NCI-H446 treated with DMSO at 0.1 percent for 48 hours (cell line): ENCODE measurements at regions not wholly inside any gene's neighbourhood (a gene's known extent, or its start where the extent isn't known, plus 50 kb on each side); places are given as distances from the start of the nearest gene placed in this dataset.

Source experiments
- DNase-seq: peaks from one replicate; lab custom pipeline; 2025; lab: John Stamatoyannopoulos, UW

DNA sequence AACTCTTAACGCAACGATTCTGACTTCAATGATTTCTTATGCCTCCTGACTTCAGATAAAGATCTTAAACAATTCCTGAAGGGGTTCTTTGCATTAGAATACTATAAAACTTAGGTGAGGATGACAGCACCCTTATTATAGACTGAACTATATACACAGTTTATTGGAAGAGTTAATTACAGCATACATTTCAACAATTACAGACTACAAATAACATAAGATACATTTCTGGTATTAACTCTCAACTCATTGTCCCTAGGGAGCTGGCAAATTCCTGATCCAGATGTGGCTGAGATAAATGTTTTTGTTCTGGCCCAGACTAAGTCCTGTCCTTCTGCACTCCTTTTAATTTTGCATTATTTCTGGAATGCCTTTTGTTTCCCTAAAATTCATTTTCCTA, 155.5 kb upstream of the TMC3 start:
- DNase-seq = no peak

DNA sequence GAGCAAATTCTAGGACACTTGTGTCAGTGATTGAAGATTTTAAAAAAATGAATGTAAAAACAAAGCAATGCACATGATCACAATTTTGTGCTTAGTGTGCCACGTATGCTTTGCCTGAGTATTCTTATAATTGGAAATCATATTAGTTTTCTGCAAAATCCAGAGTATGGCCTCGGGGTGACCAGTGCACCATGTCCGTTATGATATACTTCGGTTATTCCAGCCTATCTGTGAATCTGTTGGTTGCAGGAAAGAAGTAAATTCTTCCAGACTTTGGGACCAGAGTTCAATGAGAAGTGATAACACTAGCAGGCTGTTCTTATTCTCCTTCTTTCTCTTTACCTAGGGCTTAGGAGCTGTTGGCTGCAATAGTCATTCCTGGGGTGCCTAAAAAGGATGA, 152.0 kb upstream of the TMC3 start:
- DNase-seq = no peak

GRCh38 chr15:81524496-81524895, 150.5 kb upstream of the TMC3 start:
- DNase-seq = no peak

DNA sequence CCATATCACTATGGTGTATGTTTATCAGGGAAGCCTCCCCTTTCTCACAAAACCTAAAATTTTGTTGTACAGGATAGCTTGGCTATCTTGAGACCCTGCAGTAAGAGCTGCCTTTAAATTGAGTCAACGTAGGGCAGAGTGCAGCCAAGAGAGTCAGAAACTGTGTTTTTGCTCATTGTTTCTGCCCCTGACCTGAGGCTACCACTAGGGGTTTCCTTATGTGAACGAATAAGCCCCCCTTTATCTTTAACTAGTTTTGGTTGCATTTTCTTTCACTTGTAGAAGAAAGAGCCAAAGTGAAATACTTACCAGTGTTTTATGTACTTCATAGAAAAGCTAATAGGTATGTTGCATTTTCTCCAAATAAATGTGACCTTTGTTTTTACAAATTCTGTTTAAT, 149.9 kb upstream of the TMC3 start:
- no peak for DNase-seq

GRCh38 chr15:81520480-81520879, 146.5 kb upstream of the TMC3 start:
- no peak for DNase-seq

GRCh38 chr15:81516461-81516860, 142.4 kb upstream of the TMC3 start:
- DNase-seq = peak; percentile 20

- no peak for DNase-seq
These were observed 142.0 kb upstream of the TMC3 start for GRCh38 chr15:81516012-81516411.

GRCh38 chr15:81514725-81515124, 140.7 kb upstream of the TMC3 start:
- no peak for DNase-seq

GRCh38 chr15:81511138-81511537, 137.1 kb upstream of the TMC3 start:
- DNase-seq = peak; percentile 1

DNA sequence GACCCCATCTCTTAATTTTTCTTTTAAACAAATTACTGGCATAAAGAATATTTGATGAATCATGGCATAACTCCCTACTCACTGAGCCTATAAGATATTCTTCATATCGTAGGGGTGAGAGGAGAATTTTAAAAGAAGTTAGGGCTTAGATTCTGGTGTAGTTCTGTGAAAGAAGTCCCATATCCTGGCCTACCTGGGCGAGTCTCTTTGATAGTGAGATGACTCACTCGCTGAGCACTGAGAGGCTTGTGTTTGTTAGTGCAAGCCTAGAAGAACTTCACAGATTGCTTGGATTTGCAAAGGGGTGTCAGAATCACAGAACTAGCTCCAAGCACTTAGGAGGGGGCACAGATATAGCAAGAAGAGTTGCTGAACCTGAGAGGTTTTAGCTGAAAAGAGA, 133.8 kb upstream of the TMC3 start:
- DNase-seq = no peak

DNA sequence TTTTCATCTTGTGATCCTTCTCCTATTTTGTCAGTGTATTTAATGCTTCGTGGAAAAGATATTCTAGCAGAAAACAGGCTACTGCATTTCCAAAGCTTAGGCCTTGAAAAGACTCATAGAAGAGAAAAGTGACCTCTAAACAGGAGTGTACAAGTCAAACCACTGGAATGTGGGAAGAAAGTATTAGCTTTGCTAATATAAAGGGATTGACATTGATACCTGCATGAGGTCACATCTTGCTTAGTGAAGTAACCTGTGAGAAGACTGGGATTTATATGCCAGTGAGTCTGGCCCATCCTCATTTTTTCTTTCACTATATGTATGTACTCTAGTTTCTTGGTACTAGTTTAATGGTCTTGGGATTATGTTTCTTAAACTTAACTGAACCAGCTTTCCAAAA, 132.9 kb upstream of the TMC3 start:
- no peak for DNase-seq

DNA sequence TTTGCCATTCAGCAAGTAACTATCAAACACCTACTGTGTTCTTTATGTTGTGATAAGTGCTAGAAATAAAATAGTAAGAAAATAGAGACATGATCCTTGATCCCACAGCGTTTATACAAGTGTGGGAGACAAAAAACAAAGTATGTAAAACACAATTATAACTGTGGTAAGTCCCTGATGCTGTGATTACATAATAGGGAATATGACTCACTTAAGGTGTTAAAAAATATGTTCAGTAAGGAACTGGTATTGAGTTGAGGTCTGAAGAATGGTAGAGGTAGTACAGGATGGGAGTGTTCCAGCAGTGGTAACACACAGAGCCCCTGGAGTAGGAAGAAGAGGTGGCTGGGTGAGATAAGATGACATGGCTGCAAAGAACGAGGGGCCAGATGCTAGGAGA, 132.1 kb upstream of the TMC3 start:
- DNase-seq = no peak

DNA sequence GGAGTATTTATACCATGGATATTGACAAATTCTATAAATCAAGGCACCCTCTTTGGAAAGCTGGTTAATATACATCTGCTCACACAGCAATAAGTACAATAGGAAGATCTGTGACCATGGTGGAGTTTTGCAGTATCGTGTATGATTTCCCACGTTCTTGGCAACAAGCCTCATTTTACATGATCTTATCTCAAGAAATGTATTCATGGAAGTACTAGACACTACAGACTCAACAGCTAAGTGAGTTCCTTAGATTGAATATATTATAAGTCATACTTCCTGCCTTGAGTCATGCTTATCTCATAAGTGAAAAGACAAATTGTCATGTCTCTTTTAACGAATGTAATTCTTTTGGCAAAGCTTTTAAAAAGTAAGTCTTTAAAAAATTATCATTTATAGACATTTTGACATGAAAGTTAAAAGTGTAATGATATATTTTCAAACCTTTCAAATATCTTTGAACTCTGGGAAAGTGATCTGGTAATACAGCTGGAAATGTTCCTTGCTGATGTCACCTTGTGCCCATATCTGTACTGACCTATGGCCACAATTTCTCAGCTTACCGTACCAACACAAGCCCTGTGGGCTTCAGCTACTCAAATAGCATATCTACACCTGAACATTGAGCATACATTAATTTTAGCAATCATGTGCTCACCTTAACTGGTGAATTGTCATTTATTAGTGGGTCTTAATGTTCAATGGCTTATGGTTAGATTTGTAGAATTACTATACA, 130.3 kb upstream of the TMC3 start:
- DNase-seq = no peak

- DNase-seq = no peak
These were observed 128.4 kb upstream of the TMC3 start for GRCh38 chr15:81502439-81502838.

GRCh38 chr15:81500081-81500480, 126.1 kb upstream of the TMC3 start:
- DNase-seq = no peak

- no peak for DNase-seq
These were observed 124.3 kb upstream of the TMC3 start for GRCh38 chr15:81498294-81498693.

- DNase-seq = no peak
These were observed 123.2 kb upstream of the TMC3 start for GRCh38 chr15:81497238-81497637.

GRCh38 chr15:81495780-81496467, 121.9 kb upstream of the TMC3 start:
- DNase-seq = no peak

DNA sequence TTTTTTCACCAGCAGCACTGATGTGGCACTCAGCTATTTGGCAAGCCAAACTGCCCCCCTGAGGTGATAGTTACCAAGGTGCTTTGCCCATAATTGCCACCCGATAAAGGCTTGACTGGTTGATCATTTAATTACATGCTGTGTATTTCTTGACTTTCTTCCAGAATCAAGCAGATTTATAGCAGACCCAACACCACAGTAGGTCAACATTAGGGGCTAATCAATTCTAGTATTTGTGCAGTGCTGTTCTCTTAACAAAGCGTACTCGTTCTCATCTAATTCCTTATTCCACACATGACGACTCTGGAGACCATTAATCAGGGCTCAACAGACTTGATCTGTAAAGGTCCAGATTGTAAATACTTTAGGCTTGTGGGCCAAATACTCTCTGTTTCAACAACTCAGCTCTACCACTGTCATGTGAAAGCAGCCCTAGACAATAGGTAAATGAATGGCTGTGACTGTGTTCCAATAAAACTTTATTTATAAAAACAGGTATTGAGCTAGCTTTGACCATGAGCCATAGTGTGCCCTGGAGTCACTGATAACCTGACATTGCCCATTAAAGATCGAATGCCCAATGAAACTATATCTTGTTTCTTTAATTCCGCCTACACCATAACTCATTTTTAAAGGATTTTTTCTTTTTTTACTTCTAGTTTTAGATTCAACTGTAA, 119.1 kb upstream of the TMC3 start:
- peak; percentile 78 for DNase-seq

DNA sequence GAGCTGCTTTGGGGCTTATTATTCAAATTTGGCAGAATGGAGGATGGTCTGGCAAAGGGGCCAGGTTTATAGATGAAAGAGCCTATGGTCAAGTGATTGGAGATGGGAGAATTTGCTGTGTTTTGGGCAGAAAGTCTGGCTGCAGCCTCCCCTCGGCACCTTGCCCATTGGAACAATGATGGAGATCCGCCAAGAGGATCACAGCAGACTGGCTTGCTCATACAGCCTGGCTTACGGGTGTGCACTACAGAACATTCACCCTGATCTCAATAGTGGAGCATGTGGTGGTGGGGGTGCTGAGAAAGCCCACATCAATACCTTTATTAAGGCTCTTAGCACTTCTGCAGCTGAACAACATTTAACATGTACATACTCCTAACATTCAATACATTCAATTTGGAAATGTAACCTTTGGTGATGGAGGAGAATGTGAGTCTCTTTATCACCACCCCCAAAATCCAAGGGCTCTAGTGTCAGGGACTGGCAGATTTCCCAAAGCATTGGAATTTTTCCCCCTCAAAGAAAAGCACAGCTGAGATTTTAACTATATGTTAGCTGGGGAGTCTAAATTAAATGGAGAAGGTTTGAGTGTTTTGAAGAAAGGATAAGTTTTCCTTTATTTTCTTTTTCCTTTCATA, 118.4 kb upstream of the TMC3 start:
- peak; percentile 98 for DNase-seq

GRCh38 chr15:81491414-81492096, 117.5 kb upstream of the TMC3 start:
- peak; percentile 49 for DNase-seq

DNA sequence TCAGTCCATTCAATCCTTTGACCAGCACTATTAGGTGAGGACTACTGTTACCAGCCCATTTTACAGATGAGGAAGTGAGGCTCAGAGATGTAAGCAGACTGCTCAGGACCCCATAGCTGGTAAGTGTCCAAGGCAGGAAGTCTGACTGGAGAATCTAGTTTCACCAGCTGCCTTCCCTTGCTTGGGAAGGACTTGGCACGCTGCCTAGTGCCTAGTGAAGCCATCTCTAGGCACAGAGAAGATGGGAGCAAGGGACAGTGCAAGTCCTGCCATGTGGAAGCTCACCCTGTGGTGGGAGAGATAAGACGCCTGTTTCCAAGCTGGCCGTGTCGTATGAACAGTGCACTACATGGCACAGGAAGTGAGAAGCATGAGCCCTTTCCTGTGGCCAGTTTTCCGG, 111.8 kb upstream of the TMC3 start:
- peak; percentile 32 for DNase-seq
